GM12872 (cell line): ENCODE measurements at regions not wholly inside any gene's neighbourhood (a gene's known extent, or its start where the extent isn't known, plus 50 kb on each side); places are given as distances from the start of the nearest gene placed in this dataset.

Experiments
- CTCF ChIP-seq: IDR thresholded peaks from 3 replicates; pipeline ENCODE4 v1.5.1; 2011; ENCODE audit warnings: low read depth, mild to moderate bottlenecking, low read length, moderate library complexity; ENCODE audit not compliant: insufficient read depth

DNA sequence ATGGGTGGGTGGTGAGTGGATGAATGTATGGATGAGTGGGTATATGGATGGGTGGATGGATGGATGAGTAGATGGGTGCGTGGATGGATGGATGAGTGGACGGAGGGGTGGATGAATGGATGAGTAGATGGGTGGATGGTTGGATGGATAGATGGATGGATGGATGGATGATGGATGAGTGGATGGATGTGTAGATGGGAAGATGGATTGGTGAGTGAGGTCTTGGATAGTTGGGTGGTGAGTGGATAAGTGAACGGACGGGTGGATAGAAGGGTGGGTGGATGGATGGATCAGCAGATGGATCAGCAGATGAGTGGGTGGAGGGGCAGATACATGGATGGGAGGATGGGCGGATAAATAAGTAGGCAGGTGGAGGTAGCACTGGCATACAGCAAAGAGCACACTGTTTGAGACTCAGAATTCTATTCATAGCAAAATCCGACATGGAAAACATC lies 163.5 kb downstream of the C9orf50 start:
- no peak for TF ChIP-seq CTCF

DNA sequence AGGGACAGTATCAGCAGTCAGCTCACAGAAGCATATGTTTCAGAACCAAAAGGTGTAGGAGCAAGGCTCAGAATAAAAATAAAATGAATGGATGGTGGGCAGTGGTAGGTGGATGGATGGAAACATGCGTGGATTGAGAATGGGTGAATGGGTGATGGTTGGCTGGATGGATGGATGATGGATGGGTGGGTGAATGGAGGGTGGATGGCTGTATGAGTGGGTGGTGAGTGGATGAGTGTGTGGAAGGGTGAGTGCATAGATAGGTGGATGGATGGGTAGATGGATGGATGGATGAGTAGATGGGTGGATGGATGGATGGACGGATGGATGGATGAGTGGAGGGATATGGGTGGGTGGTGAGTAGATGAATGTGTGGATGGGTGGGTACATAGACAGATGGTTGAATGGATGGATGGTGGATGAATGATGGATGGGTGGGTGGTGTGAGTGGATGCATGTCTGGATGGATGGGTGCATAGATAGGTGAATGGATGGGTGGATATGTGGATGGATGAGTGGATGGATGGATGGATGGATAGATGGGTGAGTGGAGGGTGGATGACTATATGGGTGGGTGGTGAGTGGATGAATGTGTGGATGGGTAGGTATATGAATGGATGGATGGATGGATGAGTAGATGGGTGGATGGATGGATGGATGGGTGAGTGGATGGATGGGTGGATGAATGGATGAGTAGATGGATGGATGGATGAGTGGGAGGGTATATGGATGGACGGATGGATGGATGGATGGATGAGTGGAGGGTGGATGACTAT lies 164.2 kb downstream of the C9orf50 start:
- no peak for TF ChIP-seq CTCF

- no peak for TF ChIP-seq CTCF
Measured at GRCh38 chr9:129455151-129455995, 165.5 kb downstream of the C9orf50 start.

DNA sequence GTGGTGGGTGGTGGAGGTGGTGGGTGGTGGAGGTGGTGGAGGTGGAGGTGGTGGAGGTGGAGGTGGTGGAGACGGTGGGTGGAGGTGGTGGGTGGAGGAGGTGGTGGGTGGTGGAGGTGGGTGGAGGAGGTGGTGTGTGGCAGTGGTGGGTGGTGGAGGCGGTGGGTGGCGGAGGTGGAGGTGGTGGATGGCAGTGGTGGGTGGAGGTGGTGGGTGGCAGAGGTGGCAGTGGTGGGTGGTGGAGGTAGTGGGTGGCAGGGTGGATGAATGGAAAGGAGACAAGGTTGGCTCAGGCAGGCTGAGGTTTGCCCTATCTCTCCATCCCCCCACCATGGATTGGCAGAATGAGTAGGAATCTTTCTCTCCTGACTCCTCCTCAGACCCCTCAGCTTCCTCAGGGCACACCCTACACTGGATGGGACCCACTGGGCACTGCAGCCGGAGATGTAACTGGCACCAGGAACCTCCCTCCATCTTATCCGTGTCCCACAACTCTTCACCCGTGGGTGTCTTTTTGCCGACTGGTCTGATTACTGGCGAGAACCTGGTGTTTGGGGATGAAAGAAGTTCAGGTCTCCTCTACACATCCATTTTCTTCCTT lies 166.3 kb downstream of the C9orf50 start:
- no peak for TF ChIP-seq CTCF

DNA sequence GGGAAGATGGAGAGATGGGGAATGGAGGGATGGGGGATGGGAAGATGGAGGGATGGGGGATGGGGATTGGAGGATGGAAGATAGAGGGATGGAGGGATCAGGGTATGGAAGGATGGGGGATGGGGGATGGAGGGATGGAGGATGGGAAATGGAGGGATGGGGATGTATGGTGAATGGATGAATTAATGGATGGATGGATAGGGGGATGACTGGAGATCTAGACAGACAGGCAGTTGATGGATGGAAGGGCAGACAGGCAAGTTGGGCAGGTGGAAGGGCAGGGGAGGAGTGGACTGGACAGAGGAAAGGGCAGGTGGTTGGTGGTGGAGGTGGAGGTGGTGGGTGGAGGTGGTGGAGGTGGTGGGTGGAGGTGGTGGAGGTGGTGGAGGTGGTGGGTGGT lies 167.2 kb downstream of the C9orf50 start:
- TF ChIP-seq CTCF: no peak

DNA sequence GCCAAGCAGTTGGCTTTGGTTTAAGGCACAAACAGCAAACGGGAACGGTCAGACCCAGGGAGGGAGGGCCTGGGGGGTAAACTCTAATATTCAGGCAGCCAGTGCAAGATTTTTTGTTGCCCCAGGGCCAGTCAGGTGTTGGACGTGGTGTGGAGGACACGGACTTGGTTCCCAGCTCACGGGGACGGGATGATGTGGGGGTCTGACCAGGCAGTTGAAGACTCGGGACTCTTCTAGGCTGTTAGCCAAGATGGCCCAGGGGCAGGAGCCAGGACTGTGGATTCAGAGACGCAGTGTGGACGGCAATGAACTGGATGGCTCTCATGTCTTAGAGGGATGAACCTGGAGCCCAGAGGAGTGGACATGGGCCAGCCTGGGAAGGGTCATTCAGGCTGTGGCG lies 169.2 kb downstream of the C9orf50 start:
- TF ChIP-seq CTCF: no peak

DNA sequence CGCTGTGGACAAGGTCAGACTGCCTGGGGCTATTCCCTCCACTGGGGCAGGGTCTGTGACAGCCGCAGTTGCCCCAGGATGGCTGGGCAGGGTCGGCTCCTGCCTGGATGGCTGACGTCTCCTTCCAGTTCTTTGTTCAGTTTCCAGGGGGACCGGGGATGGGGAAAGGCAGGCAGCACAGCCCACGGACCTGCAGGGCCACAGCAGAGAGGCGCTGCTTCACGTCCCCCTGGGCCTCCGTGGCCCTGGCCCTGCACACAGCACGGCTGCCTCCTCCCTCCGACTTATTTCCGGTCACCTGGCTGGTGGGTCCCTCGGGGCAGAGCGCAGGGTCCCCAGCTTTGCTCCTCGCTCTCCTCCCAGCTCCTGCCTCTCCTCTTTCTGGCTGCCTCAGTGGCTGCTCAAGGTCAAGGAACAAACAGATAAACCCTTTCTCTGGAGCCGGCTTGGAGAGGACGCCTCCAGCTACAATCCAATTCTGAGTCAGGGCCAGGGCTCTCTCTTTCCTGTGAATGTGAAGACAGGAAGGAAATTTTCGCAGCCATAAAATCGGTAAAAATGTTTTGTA lies 169.7 kb downstream of the C9orf50 start:
- TF ChIP-seq CTCF: no peak
